ENCODE measurements at regions not wholly inside any gene's neighbourhood (a gene's known extent, or its start where the extent isn't known, plus 50 kb on each side); places are given as distances from the start of the nearest gene placed in this dataset.

DNA sequence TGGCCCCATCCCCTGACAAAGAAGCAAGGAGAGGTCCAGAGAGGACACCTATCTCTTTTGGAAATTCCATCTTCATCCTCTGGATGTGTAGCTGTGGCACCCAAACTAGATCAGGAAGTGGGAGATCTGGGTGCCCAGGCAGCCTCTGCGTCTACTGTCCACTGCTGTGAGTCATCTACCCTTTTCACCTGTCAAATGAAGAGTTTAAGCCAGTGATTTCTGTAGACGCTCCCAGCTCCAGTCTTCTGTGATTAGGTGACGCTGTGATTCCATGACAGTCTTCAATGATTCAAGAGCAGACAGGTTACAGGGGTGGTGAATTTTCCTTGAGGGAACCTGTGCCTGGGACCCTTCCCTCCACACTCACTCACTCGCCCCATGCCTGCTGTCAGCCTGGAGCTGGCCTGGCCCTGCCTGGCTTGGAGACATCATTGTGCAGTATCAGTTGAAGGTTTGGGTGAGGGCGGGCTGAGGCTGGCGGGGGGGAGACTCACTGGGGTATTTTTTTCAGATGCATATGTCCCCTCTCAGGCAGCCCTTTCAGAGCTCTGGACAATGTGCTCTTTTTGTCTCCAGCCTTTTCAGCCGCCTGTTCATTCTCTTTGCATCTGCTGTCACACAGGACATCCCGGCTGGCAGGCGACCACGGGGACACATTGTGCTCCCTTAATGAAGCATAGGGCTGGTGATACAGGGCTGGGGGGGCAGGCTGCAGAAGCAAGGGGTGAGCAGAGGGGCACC lies 56.8 kb upstream of the PARP11 start:
- Histone ChIP-seq H4K12ac (ENCODE audit: low read depth, low read length) (no peak overlapping the region), H3K36me3 (ENCODE audit: control insufficient read depth in 1 of 2, insufficient read depth in 2 of 2, low read length in 2 of 2) (no peaks in the 10 kb centered on the region), H3K9ac (ENCODE audit: low read length) (no peak overlapping the region), H3K4me2 (ENCODE audit: low read length) (no peak overlapping the region), H3K4ac (ENCODE audit: low read depth, low read length) (no peak overlapping the region), H2BK12ac (ENCODE audit: low read length) (peak overlapping the region; percentile 61), H3K9me3 (ENCODE audit: insufficient read depth, low read depth, low read length) (peaks cover 2% of the 10 kb centered on the region), H3K27me3 (ENCODE audit: insufficient read depth, low read length) (no peaks in the 10 kb centered on the region), H2BK5ac (ENCODE audit: low read depth, low read length, poor library complexity) (peak overlapping the region; percentile 47), H2BK120ac (ENCODE audit: insufficient read depth, low read length, poor library complexity) (peak overlapping the region; percentile 48), H3K79me2 (ENCODE audit: control insufficient read depth, insufficient read depth, low read length, poor library complexity) (peaks cover 2% of the 10 kb centered on the region), H3K4me1 (ENCODE audit: control insufficient read depth in 1 of 2, insufficient read depth in 2 of 2, low read length in 2 of 2) (peaks cover 8 to 19% of the 10 kb centered on the region in 2 experiments), H3K79me1 (ENCODE audit: low read length) (peaks cover 23% of the 10 kb centered on the region), H4K8ac (ENCODE audit: low read depth, low read length) (no peak overlapping the region), H4K91ac (ENCODE audit: low read depth, low read length) (peak overlapping the region; percentile 77), H3K23ac (ENCODE audit: low read length) (no peak overlapping the region), H2AK5ac (ENCODE audit: low read length) (peak overlapping the region; percentile 6), H3K27ac (ENCODE audit: low read depth, low read length) (peak overlapping the region; percentile 75), H3K14ac (ENCODE audit: low read length) (peak overlapping the region; percentile 63), H3K4me3 (ENCODE audit: low read depth, low read length) (no peak overlapping the region), H2AFZ (ENCODE audit: insufficient read depth, low read length, poor library complexity) (no peak overlapping the region), H3K18ac (ENCODE audit: low read length) (peak overlapping the region; percentile 67)
- WGBS (ENCODE audit: extremely low coverage, insufficient coverage, insufficient read length), result no CpG with 5 or more reads among the region's 10 CpGs
- DNase-seq, result no peak

DNA sequence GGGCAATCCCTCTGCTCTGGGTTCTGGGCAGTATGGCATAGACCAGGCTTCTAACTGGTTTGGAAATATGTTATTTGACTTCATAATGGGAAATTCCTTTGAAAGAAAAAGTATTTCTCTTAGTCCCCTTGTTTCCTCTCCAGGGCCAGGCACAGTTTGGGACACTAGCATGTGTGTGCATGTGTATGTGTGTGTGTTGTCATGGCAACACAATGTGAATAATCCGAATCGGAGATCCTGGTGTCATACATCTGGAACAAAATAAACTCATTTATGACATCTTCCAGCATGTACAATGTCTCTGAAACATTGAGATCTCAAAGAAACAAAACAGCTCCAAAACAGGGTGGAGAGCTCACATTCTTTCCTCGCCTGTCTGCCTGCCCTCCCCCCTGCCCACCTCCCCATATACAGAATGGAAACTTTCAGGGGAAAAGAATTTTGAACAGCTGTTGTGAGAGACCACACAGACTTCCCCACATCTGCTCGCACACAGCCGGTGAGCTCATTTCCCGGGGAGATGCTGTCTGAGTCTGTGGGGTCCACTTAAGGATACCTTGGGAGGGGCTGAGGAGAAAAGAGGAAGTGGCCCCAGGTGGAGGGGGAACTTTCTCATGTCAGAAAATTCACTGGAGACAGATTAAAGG lies 55.5 kb upstream of the PARP11 start:
- Histone ChIP-seq H3K79me1 (ENCODE audit: low read length) (peaks cover 23% of the 10 kb centered on the region), H3K36me3 (ENCODE audit: control insufficient read depth in 1 of 2, insufficient read depth in 2 of 2, low read length in 2 of 2) (no peaks in the 10 kb centered on the region), H3K27me3 (ENCODE audit: insufficient read depth, low read length) (no peaks in the 10 kb centered on the region), H3K9me3 (ENCODE audit: insufficient read depth, low read depth, low read length) (peaks cover 4% of the 10 kb centered on the region), H3K14ac (ENCODE audit: low read length) (peak overlapping the region; percentile 77), H3K9ac (ENCODE audit: low read length) (no peak overlapping the region), H2BK120ac (ENCODE audit: insufficient read depth, low read length, poor library complexity) (peak overlapping the region; percentile 93), H2BK5ac (ENCODE audit: low read depth, low read length, poor library complexity) (peak overlapping the region; percentile 92), H3K4me3 (ENCODE audit: low read depth, low read length) (no peak overlapping the region), H4K91ac (ENCODE audit: low read depth, low read length) (peak overlapping the region; percentile 94), H3K23ac (ENCODE audit: low read length) (no peak overlapping the region), H3K18ac (ENCODE audit: low read length) (peak overlapping the region; percentile 37), H2BK12ac (ENCODE audit: low read length) (peak overlapping the region; percentile 92), H3K79me2 (ENCODE audit: control insufficient read depth, insufficient read depth, low read length, poor library complexity) (peaks cover 2% of the 10 kb centered on the region), H4K12ac (ENCODE audit: low read depth, low read length) (no peak overlapping the region), H3K4me2 (ENCODE audit: low read length) (no peak overlapping the region), H4K8ac (ENCODE audit: low read depth, low read length) (peak overlapping the region; percentile 83), H2AFZ (ENCODE audit: insufficient read depth, low read length, poor library complexity) (no peak overlapping the region), H3K4ac (ENCODE audit: low read depth, low read length) (peak overlapping the region; percentile 13), H2AK5ac (ENCODE audit: low read length) (peak overlapping the region; percentile 96), H3K4me1 (ENCODE audit: control insufficient read depth in 1 of 2, insufficient read depth in 2 of 2, low read length in 2 of 2) (peaks cover 8 to 19% of the 10 kb centered on the region in 2 experiments), H3K27ac (ENCODE audit: low read depth, low read length) (peak overlapping the region; percentile 75)
- no CpG with 5 or more reads among the region's 6 CpGs for WGBS (ENCODE audit: extremely low coverage, insufficient coverage, insufficient read length)
- no peak for DNase-seq

DNA sequence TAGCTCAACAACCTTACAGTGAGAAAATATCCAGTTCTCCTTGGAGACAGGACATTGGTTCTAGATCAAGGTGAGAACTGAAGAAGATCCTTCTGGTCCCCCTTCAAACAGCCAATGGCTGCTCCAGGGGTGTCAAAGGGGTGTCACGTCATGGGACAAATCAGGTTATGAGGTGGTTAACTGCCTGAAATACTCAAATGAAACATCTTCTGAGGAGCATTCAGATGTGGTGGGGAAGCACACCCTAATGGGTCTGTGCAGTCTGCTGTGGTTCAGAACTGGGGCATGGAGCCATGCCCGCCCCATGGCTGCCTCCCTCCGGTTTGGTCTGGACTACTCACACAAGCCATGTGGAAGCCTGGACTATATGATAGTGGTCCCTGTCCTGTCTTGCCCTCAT lies 52.4 kb upstream of the PARP11 start:
- Histone ChIP-seq H4K12ac (ENCODE audit: low read depth, low read length) (no peak overlapping the region), H3K27ac (ENCODE audit: low read depth, low read length) (no peak overlapping the region), H3K18ac (ENCODE audit: low read length) (no peak overlapping the region), H4K8ac (ENCODE audit: low read depth, low read length) (no peak overlapping the region), H2BK12ac (ENCODE audit: low read length) (peak overlapping the region; percentile 9), H3K27me3 (ENCODE audit: insufficient read depth, low read length) (no peaks in the 10 kb centered on the region), H3K36me3 (ENCODE audit: control insufficient read depth in 1 of 2, insufficient read depth in 2 of 2, low read length in 2 of 2) (no peaks in the 10 kb centered on the region), H3K23ac (ENCODE audit: low read length) (no peak overlapping the region), H2AK5ac (ENCODE audit: low read length) (no peak overlapping the region), H3K9me3 (ENCODE audit: insufficient read depth, low read depth, low read length) (peaks cover 4% of the 10 kb centered on the region), H2AFZ (ENCODE audit: insufficient read depth, low read length, poor library complexity) (no peak overlapping the region), H4K91ac (ENCODE audit: low read depth, low read length) (no peak overlapping the region), H3K4me1 (ENCODE audit: control insufficient read depth in 1 of 2, insufficient read depth in 2 of 2, low read length in 2 of 2) (peaks cover 8 to 16% of the 10 kb centered on the region in 2 experiments), H3K4ac (ENCODE audit: low read depth, low read length) (no peak overlapping the region), H2BK120ac (ENCODE audit: insufficient read depth, low read length, poor library complexity) (no peak overlapping the region), H3K4me2 (ENCODE audit: low read length) (no peak overlapping the region), H3K9ac (ENCODE audit: low read length) (no peak overlapping the region), H3K4me3 (ENCODE audit: low read depth, low read length) (no peak overlapping the region), H2BK5ac (ENCODE audit: low read depth, low read length, poor library complexity) (no peak overlapping the region), H3K14ac (ENCODE audit: low read length) (no peak overlapping the region), H3K79me2 (ENCODE audit: control insufficient read depth, insufficient read depth, low read length, poor library complexity) (peaks cover 2% of the 10 kb centered on the region), H3K79me1 (ENCODE audit: low read length) (peaks cover 16% of the 10 kb centered on the region)
- DNase-seq, result no peak
- WGBS (ENCODE audit: extremely low coverage, insufficient coverage, insufficient read length), result no CpG with 5 or more reads among the region's 3 CpGs

DNA sequence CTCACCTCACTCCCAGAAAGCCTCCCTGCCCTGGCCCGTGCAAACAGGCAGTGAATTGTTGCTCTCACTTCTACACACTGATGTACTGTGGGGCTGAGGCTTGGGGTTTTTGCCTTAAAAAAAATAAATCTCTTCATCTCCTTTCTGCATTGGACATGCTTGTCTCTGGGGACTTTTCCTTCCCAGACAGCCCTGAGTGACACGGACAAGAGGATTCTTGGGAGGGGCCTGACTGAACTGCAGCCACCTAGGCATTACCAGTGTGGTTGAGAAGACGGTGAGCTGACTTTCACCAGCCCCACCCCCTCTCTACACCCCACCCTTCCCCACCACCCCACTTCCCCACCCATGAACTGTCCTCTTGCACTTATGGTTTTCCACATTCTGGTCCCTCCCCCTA lies 51.6 kb upstream of the PARP11 start:
- Histone ChIP-seq H2BK12ac (ENCODE audit: low read length) (no peak overlapping the region), H3K4me3 (ENCODE audit: low read depth, low read length) (no peak overlapping the region), H3K4me1 (ENCODE audit: control insufficient read depth in 1 of 2, insufficient read depth in 2 of 2, low read length in 2 of 2) (peaks cover 2 to 9% of the 10 kb centered on the region in 2 experiments), H3K36me3 (ENCODE audit: control insufficient read depth in 1 of 2, insufficient read depth in 2 of 2, low read length in 2 of 2) (no peaks in the 10 kb centered on the region), H3K23ac (ENCODE audit: low read length) (no peak overlapping the region), H3K79me1 (ENCODE audit: low read length) (peaks cover 10% of the 10 kb centered on the region), H3K4ac (ENCODE audit: low read depth, low read length) (no peak overlapping the region), H4K91ac (ENCODE audit: low read depth, low read length) (peak overlapping the region; percentile 0), H3K4me2 (ENCODE audit: low read length) (no peak overlapping the region), H2BK120ac (ENCODE audit: insufficient read depth, low read length, poor library complexity) (no peak overlapping the region), H3K9ac (ENCODE audit: low read length) (no peak overlapping the region), H2BK5ac (ENCODE audit: low read depth, low read length, poor library complexity) (no peak overlapping the region), H3K9me3 (ENCODE audit: insufficient read depth, low read depth, low read length) (peaks cover 4% of the 10 kb centered on the region), H2AK5ac (ENCODE audit: low read length) (no peak overlapping the region), H3K27me3 (ENCODE audit: insufficient read depth, low read length) (no peaks in the 10 kb centered on the region), H3K14ac (ENCODE audit: low read length) (no peak overlapping the region), H3K27ac (ENCODE audit: low read depth, low read length) (no peak overlapping the region), H2AFZ (ENCODE audit: insufficient read depth, low read length, poor library complexity) (no peak overlapping the region), H4K8ac (ENCODE audit: low read depth, low read length) (no peak overlapping the region), H4K12ac (ENCODE audit: low read depth, low read length) (no peak overlapping the region), H3K18ac (ENCODE audit: low read length) (no peak overlapping the region), H3K79me2 (ENCODE audit: control insufficient read depth, insufficient read depth, low read length, poor library complexity) (peaks cover 2% of the 10 kb centered on the region)
- no CpG with 5 or more reads among the region's 3 CpGs for WGBS (ENCODE audit: extremely low coverage, insufficient coverage, insufficient read length)
- no peak for DNase-seq
